ENCODE measurements at regions not wholly inside any gene's neighbourhood (a gene's known extent, or its start where the extent isn't known, plus 50 kb on each side); places are given as distances from the start of the nearest gene placed in this dataset.

DNA sequence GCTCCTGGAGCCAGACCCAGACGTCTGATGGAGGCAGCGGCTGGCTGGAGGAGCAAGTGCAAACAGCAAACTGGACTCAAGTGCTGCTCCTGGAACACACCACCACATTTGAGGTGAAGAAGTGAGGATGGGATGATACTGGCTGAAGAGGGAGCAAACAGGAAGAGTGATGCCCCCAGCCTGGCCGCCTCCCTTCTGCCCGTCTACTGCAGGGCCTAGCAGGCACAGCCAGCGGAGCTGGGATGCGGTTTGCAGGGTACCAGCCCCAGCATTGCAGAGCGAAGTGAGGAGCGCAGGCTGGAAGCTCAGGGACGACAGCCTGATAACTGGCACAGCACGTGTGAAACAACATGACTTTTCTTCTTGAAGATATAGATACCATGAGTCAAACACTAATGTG is 111.8 kb upstream of the ZNF32 start:
- no peaks in the 10 kb centered on the region for H3K27me3 ChIP-seq (replicated peaks; ENCODE audit: control insufficient read depth, insufficient read depth, low read length)
- DNase-seq (ENCODE audit: low read depth), result no peak
- H3K4me3 ChIP-seq (ENCODE audit: low read length), result no peak overlapping the region
- no peaks in the 10 kb centered on the region for H3K36me3 ChIP-seq (ENCODE audit: control insufficient read depth, insufficient read depth, low read length, severe bottlenecking)
- no peaks in the 10 kb centered on the region for H3K9me3 ChIP-seq (ENCODE audit: control insufficient read depth, low read length)
- H3K9ac ChIP-seq (ENCODE audit: low read length), result no peak overlapping the region
- no peaks in the 10 kb centered on the region for H3K4me1 ChIP-seq (ENCODE audit: control insufficient read depth, insufficient read depth, low read length)

DNA sequence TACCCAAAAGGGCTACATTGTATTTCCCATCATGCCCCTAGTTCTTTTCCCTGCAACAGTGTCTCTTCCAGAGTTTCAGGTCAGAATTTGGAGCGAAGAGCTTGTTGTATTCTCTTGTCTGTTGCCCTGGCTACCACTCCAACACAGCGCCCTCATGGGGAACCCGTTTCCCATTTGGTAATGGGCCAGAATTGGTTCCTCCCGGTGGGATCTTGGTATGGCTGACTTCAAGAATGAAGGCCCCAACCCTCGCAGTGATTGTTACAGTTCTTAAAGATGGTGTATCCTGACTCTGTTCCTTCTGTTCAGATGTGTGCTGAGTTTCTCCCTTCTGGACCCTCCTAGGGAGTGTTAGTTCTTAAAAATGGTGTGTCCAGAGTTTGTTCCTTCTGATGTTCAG is 110.5 kb upstream of the ZNF32 start:
- Histone ChIP-seq H3K27me3 (replicated peaks; ENCODE audit: control insufficient read depth, insufficient read depth, low read length) (no peaks in the 10 kb centered on the region), H3K9me3 (ENCODE audit: control insufficient read depth, low read length) (no peaks in the 10 kb centered on the region), H3K9ac (ENCODE audit: low read length) (no peak overlapping the region), H3K36me3 (ENCODE audit: control insufficient read depth, insufficient read depth, low read length, severe bottlenecking) (no peaks in the 10 kb centered on the region), H3K4me3 (ENCODE audit: low read length) (no peak overlapping the region), H3K4me1 (ENCODE audit: control insufficient read depth, insufficient read depth, low read length) (no peaks in the 10 kb centered on the region)
- DNase-seq (ENCODE audit: low read depth), result no peak

DNA sequence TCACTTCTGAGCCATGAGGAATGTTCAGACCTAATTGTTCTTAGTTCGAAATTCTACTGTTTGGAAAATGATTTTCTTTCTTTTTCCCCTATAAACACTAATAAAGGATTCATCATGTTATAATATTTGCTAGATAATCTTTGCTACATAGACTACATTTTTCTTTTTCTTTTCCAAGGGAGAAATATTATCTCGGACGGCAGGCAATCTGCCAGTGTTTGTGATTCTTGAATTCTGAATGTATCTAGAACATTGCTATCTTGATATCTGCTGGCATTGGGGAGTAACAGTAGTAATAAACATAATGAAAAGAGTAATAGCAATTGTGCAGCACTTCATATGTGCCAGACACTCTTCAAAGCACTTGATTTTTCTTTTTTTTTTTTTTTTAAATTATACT is 107.7 kb upstream of the ZNF32 start:
- Histone ChIP-seq H3K4me1 (ENCODE audit: control insufficient read depth, insufficient read depth, low read length) (no peaks in the 10 kb centered on the region), H3K36me3 (ENCODE audit: control insufficient read depth, insufficient read depth, low read length, severe bottlenecking) (no peaks in the 10 kb centered on the region), H3K4me3 (ENCODE audit: low read length) (no peak overlapping the region), H3K27me3 (replicated peaks; ENCODE audit: control insufficient read depth, insufficient read depth, low read length) (no peaks in the 10 kb centered on the region), H3K9ac (ENCODE audit: low read length) (no peak overlapping the region), H3K9me3 (ENCODE audit: control insufficient read depth, low read length) (no peaks in the 10 kb centered on the region)
- DNase-seq (ENCODE audit: low read depth), result no peak

DNA sequence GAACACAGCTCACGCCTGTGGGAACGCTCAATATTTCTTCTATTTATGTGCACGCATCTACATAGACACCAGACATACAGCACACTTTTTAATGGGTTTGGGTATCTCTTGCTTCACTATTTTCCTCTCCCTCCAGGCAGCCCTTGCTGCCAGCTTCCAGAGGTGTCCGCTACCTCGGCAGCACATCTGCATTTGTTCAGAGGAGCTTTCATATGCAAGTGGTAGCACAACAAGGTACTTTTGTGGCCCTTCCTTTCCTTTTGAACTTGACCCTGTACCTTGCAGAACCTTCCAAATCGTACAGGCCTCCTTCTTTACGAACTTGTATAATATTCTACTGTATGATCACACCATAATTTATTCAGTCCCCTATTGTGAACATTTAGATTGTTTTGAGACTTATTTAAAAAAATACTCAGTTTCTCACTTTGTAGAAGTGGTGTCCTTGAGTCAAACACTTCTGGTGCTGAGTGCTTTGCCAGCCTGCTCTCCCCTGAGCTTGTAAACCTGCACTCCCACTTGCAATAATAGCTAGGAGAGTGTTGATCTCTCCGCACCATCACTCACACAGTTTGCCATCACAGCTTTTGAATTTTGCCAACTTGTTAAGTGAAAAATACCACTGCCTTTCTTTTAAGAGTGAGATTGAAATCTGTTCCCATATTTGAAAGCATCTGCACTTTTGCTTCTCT is 106.0 kb upstream of the ZNF32 start:
- Histone ChIP-seq H3K4me1 (ENCODE audit: control insufficient read depth, insufficient read depth, low read length) (no peaks in the 10 kb centered on the region), H3K4me3 (ENCODE audit: low read length) (no peak overlapping the region), H3K27me3 (replicated peaks; ENCODE audit: control insufficient read depth, insufficient read depth, low read length) (no peaks in the 10 kb centered on the region), H3K9me3 (ENCODE audit: control insufficient read depth, low read length) (no peaks in the 10 kb centered on the region), H3K9ac (ENCODE audit: low read length) (no peak overlapping the region), H3K36me3 (ENCODE audit: control insufficient read depth, insufficient read depth, low read length, severe bottlenecking) (no peaks in the 10 kb centered on the region)
- no peak for DNase-seq (ENCODE audit: low read depth)

DNA sequence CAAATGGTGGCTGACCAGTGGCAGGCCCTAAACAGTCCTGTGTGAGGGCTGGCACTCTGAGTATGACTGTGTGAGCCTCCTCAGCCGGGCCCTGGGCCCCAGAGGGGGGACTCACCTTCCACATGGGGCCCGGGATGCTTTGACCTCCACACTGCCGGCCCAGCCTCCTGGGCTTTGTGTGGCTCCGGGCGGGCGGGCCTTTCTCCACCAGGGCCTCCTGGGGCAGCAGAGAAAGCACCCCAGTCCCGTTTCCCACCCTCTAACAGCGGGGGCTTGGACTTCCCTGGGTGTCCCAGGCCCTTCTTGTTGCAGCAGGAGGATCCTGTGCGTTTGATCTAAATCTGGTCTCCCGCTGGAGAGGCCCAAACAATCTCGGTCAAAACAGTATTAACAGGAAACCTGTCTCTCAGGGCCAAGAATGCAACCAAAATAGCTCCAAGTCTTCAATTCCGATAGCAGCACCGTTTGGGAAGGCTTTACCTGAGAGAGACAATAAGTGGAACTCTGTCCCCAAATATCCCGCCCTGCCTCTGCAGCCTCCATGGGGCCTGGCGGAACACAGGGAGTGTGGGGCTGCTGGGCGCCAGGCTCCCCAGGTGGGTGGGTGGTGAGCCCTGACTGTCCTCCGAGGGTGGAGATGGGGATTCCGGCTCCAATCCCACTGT is 104.8 kb upstream of the ZNF32 start:
- H3K36me3 ChIP-seq (ENCODE audit: control insufficient read depth, insufficient read depth, low read length, severe bottlenecking), result no peaks in the 10 kb centered on the region
- H3K27me3 ChIP-seq (replicated peaks; ENCODE audit: control insufficient read depth, insufficient read depth, low read length), result peaks cover 5% of the 10 kb centered on the region
- no peaks in the 10 kb centered on the region for H3K4me1 ChIP-seq (ENCODE audit: control insufficient read depth, insufficient read depth, low read length)
- no peak for DNase-seq (ENCODE audit: low read depth)
- no peak overlapping the region for H3K4me3 ChIP-seq (ENCODE audit: low read length)
- H3K9me3 ChIP-seq (ENCODE audit: control insufficient read depth, low read length), result no peaks in the 10 kb centered on the region
- no peak overlapping the region for H3K9ac ChIP-seq (ENCODE audit: low read length)

DNA sequence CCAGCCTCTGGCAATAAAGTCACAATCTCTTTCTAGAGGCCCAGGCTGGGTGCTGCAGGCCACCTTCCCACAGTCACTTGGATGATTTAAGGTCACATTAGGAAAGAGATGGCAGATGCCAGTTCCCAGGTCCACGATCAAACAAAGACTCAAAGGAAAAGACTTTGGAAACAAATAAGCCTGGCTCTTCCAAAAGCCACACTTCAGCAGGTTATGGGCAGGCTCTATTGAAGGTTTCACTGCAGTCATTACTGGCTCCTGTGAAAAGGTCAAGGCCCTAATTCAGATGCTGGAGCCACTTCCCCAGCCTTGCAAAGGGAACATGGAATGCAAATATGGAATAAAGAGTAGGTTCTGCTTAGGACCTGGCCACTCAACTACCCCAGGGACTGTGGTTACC is 104.0 kb upstream of the ZNF32 start:
- H3K36me3 ChIP-seq (ENCODE audit: control insufficient read depth, insufficient read depth, low read length, severe bottlenecking), result no peaks in the 10 kb centered on the region
- H3K4me1 ChIP-seq (ENCODE audit: control insufficient read depth, insufficient read depth, low read length), result no peaks in the 10 kb centered on the region
- H3K4me3 ChIP-seq (ENCODE audit: low read length), result no peak overlapping the region
- DNase-seq (ENCODE audit: low read depth), result no peak
- H3K9me3 ChIP-seq (ENCODE audit: control insufficient read depth, low read length), result no peaks in the 10 kb centered on the region
- no peak overlapping the region for H3K9ac ChIP-seq (ENCODE audit: low read length)
- H3K27me3 ChIP-seq (replicated peaks; ENCODE audit: control insufficient read depth, insufficient read depth, low read length), result peaks cover 14% of the 10 kb centered on the region

DNA sequence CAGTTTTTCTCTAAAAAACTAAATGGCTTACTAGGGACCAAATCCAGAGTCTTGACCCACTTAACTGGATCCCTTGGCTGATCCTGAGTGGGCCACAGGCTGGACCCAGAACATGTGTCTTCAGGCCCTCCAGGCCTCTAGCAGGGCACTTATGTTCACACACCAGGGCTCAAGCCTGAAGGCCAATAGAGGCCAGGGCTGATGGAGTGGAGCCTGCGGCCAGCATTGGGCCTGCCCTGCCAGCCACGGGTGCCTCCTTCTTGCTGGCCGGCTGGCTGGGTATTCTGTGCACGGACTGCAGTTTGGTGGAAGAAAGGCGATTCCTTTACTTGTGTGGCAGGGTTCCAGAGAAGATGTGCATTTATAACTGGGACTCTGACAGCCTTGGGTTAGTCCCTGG is 103.0 kb upstream of the ZNF32 start:
- Histone ChIP-seq H3K9ac (ENCODE audit: low read length) (no peak overlapping the region), H3K9me3 (ENCODE audit: control insufficient read depth, low read length) (no peaks in the 10 kb centered on the region), H3K4me3 (ENCODE audit: low read length) (no peak overlapping the region), H3K36me3 (ENCODE audit: control insufficient read depth, insufficient read depth, low read length, severe bottlenecking) (no peaks in the 10 kb centered on the region), H3K4me1 (ENCODE audit: control insufficient read depth, insufficient read depth, low read length) (no peaks in the 10 kb centered on the region), H3K27me3 (replicated peaks; ENCODE audit: control insufficient read depth, insufficient read depth, low read length) (peaks cover 14% of the 10 kb centered on the region)
- DNase-seq (ENCODE audit: low read depth), result no peak

DNA sequence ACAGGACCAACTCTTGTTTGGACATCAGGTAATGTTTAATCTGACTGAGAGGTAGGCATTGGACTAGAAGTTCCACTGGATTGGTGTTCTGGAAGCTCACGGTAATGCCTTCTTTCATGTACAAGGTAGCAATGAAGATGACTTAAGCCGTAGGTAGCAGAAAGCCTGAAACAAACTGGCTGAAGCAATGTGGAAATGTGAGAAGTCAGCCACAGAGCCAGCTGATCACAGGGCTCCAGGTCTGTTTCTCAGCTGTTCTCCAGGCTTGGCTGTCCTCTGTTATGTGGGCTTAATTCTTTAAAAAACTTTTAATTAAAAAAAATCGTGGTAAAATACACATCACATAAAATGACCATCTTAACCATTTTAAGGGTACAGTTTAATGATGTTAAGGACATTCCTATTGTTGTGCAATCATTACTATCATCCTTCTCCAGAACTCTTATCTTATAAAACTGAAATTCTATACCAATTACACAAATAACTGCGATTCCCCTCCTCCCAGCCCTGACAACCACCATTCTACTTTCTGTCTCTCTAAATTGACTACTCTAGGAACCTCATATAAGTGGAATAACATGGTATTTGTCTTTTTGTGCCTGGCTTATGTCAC is 101.4 kb upstream of the ZNF32 start:
- Histone ChIP-seq H3K4me1 (ENCODE audit: control insufficient read depth, insufficient read depth, low read length) (no peaks in the 10 kb centered on the region), H3K9ac (ENCODE audit: low read length) (no peak overlapping the region), H3K27me3 (replicated peaks; ENCODE audit: control insufficient read depth, insufficient read depth, low read length) (peaks cover 14% of the 10 kb centered on the region), H3K9me3 (ENCODE audit: control insufficient read depth, low read length) (no peaks in the 10 kb centered on the region), H3K4me3 (ENCODE audit: low read length) (no peak overlapping the region), H3K36me3 (ENCODE audit: control insufficient read depth, insufficient read depth, low read length, severe bottlenecking) (no peaks in the 10 kb centered on the region)
- peak; percentile 10 for DNase-seq (ENCODE audit: low read depth)

DNA sequence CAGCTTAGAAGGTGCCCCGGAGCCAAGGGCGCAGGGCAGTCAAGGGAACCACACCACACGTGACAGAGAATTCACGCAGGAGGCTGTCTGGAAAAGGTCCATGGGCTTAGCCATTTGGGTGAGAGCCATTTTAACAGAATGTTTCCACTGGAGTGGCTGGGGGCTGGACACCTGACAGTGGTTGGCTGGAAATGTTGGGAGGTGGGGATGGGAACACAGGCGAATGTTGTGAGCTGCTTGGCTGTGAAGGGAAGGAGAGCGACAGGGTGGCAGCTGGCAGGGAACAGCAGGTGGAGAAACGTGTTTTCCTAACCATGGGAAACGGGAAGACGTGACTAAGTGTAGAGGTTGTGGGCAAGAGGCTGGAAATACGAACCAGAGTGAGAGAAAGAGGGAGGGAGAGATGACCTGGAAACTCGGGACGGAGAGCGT is 100.5 kb upstream of the ZNF32 start:
- Histone ChIP-seq H3K4me3 (ENCODE audit: low read length) (no peak overlapping the region), H3K27me3 (replicated peaks; ENCODE audit: control insufficient read depth, insufficient read depth, low read length) (peaks cover 14% of the 10 kb centered on the region), H3K36me3 (ENCODE audit: control insufficient read depth, insufficient read depth, low read length, severe bottlenecking) (no peaks in the 10 kb centered on the region), H3K4me1 (ENCODE audit: control insufficient read depth, insufficient read depth, low read length) (no peaks in the 10 kb centered on the region), H3K9me3 (ENCODE audit: control insufficient read depth, low read length) (no peaks in the 10 kb centered on the region), H3K9ac (ENCODE audit: low read length) (no peak overlapping the region)
- DNase-seq (ENCODE audit: low read depth), result no peak

DNA sequence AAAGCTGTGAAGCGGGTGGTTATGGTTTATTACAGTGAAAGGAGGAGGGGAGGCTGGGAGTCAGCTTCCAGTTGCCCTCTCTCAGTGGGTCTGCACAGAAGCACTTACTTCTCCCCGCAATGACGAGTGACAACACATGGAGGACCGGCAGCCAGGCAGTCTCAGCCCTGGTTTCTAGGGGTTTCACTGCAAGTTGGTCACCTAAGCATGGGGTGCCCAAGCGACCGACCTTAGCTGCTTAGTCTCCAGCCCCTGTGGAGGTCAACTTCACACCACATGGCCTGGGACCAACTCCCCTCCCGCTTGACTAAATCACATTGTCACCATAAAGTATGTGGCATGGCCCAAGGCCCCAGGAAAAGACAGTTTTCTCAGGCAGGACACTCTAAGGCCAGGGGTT is 99.9 kb upstream of the ZNF32 start:
- H3K9ac ChIP-seq (ENCODE audit: low read length), result no peak overlapping the region
- H3K4me3 ChIP-seq (ENCODE audit: low read length), result no peak overlapping the region
- H3K36me3 ChIP-seq (ENCODE audit: control insufficient read depth, insufficient read depth, low read length, severe bottlenecking), result no peaks in the 10 kb centered on the region
- peaks cover 14% of the 10 kb centered on the region for H3K27me3 ChIP-seq (replicated peaks; ENCODE audit: control insufficient read depth, insufficient read depth, low read length)
- no peak for DNase-seq (ENCODE audit: low read depth)
- H3K4me1 ChIP-seq (ENCODE audit: control insufficient read depth, insufficient read depth, low read length), result no peaks in the 10 kb centered on the region
- no peaks in the 10 kb centered on the region for H3K9me3 ChIP-seq (ENCODE audit: control insufficient read depth, low read length)

DNA sequence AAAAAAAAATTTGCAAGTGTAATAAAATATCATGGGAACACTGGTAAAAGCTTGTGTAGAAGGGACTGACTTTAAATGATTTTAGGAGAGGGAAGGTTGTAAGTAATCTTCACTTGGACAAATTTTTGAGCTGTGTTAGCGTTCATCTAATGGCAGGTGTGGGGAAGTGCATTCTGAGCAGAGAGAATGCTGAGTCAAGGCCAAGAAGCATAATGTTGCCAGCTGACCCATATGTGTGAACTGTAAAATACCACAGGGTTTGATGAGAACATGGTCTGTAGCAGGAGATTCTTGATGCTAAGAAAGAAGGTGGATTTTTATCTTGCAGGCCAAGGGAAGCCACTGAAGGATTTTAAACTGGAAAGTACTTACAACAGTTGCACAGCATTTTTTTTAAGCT is 98.2 kb upstream of the ZNF32 start:
- no peak overlapping the region for H3K4me3 ChIP-seq (ENCODE audit: low read length)
- H3K27me3 ChIP-seq (replicated peaks; ENCODE audit: control insufficient read depth, insufficient read depth, low read length), result peaks cover 14% of the 10 kb centered on the region
- no peaks in the 10 kb centered on the region for H3K36me3 ChIP-seq (ENCODE audit: control insufficient read depth, insufficient read depth, low read length, severe bottlenecking)
- no peaks in the 10 kb centered on the region for H3K9me3 ChIP-seq (ENCODE audit: control insufficient read depth, low read length)
- H3K4me1 ChIP-seq (ENCODE audit: control insufficient read depth, insufficient read depth, low read length), result no peaks in the 10 kb centered on the region
- no peak overlapping the region for H3K9ac ChIP-seq (ENCODE audit: low read length)
- DNase-seq (ENCODE audit: low read depth), result no peak

Measured in adipocyte (in vitro differentiated cells).